A673 (cell line): ENCODE measurements at regions not wholly inside any gene's neighbourhood (a gene's known extent, or its start where the extent isn't known, plus 50 kb on each side); places are given as distances from the start of the nearest gene placed in this dataset.
"Not testable (repeated sequence)": the region's sequence is repeated elsewhere in the genome, so short reads cannot be mapped to it uniquely, and the experiment has no call there.

Experiments used
- BruUV-seq: library from RNA; stranded (reverse); fragments of 400-500 nt; replicated peaks from 2 replicates; lab custom pipeline; 2021; lab: Mats Ljungman, UMichigan
- CTCF ChIA-PET: fragments of 300-600 bp; sonication (Branson Sonifier 250); formaldehyde crosslinking; loops from one replicate; lab custom pipeline; 2022; ENCODE audit warnings: antibody characterized with exemption; lab: Charles Lee
- POLR2A ChIA-PET: fragments of 300-600 bp; sonication (Branson Sonifier 250); formaldehyde crosslinking; loops from one replicate; lab custom pipeline; 2022; ENCODE audit warnings: antibody characterized with exemption; ENCODE audit not compliant: low non-redundant PET; lab: Charles Lee
- DNase-seq: peaks from one replicate; pipeline ENCODE4 v3.0.0-alpha.2; 2015; ENCODE audit warnings: low spot score
- H3K27ac ChIP-seq: fragments of 200-600 bp; sonication (generic); 2 replicates; pipeline ENCODE4 v1.5.1; 2016; ENCODE audit warnings: mixed run types, low read depth, mild to moderate bottlenecking, mixed read lengths, antibody characterized with exemption, low read length; ENCODE audit not compliant: poor library complexity, severe bottlenecking
- H3K27me3 ChIP-seq: fragments of 200-600 bp; sonication (generic); replicated peaks from 2 replicates; pipeline ENCODE4 v1.6.1; 2017; ENCODE audit warnings: mixed run types, low read depth, mild to moderate bottlenecking, mixed read lengths, antibody characterized with exemption, low read length; ENCODE audit not compliant: insufficient read depth, poor library complexity
- H3K36me3 ChIP-seq: fragments of 200-600 bp; sonication (generic); 2 replicates; pipeline ENCODE4 v1.6.1; 2016; ENCODE audit warnings: mixed run types, mild to moderate bottlenecking, mixed read lengths, antibody characterized with exemption, low read length; ENCODE audit not compliant: insufficient read depth, poor library complexity, severe bottlenecking
- H3K4me1 ChIP-seq: fragments of 200-600 bp; sonication (generic); 2 replicates; pipeline ENCODE4 v1.6.1; 2017; ENCODE audit warnings: mixed run types, mild to moderate bottlenecking, mixed read lengths, antibody characterized with exemption, low read length; ENCODE audit not compliant: insufficient read depth, poor library complexity, severe bottlenecking
- H3K4me3 ChIP-seq: fragments of 200-600 bp; sonication (generic); 2 replicates; pipeline ENCODE4 v1.5.1; 2016; ENCODE audit warnings: low read depth, mixed run types, mild to moderate bottlenecking, mixed read lengths, low read length; ENCODE audit not compliant: poor library complexity, severe bottlenecking
- H3K9me3 ChIP-seq: fragments of 200-600 bp; sonication (generic); 2 replicates; pipeline ENCODE4 v1.6.1; 2016; ENCODE audit warnings: mixed run types, low read depth, mild to moderate bottlenecking, mixed read lengths, antibody characterized with exemption, low read length; ENCODE audit not compliant: poor library complexity, severe bottlenecking
- EZH2 ChIP-seq: fragments of 200-600 bp; sonication (generic); IDR thresholded peaks from 2 replicates; pipeline ENCODE4 v1.6.1; 2017; ENCODE audit warnings: borderline replicate concordance, low read depth, mild to moderate bottlenecking, mixed read lengths, antibody characterized with exemption, low read length; ENCODE audit not compliant: poor library complexity, severe bottlenecking
- intact Hi-C: fragments of 100-400 bp; cut with micrococcal nuclease; formaldehyde crosslinking; loops from one replicate; pipeline ENCODE4 v1.10.0; 2022; ENCODE audit not compliant: unreplicated experiment
- TF ChIP-seq, protein P1 (sequence below): fragments of 300-800, 200-600 bp; sonication (generic); conservative IDR thresholded peaks from 2 replicates; pipeline ENCODE4 v1.5.1; 2017; ENCODE audit warnings: low read depth, mild to moderate bottlenecking, antibody characterized with exemption, low read length, moderate library complexity, mixed read lengths

DNA sequence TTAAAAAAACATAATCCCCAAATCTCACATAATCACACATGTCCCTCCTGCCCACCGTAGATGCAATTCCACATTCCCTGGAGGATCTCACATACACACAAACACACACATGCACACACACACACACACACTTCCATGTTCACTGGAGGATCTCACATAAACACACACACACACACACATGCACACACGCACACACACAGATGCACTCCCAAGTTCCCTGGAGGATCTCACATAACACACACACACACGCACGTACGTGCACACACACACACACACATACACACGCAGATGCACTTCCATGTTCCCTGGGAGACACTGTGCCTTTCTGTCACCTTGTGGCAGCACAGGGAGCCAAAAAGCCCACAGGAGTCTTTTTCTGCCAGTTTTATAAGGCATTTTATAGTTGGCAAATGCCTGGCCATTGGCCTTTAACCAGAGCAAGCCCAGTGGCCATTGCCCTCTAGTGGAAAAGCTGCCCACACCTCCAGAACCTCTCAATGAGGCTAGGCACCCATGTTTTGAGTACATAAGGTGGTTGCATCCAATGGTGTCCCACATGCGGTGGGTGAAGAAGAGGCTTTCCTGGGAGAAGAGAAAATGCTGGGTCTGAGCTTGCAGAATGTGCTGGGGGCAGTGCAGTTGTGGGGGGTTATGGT lies 115.4 kb upstream of the ACBD5 start:
- intact Hi-C loops: no loop called here
- H3K27ac ChIP-seq: no peak overlapping the region
- no peak overlapping the region for H3K4me3 ChIP-seq
- TF ChIP-seq, protein P1, sequence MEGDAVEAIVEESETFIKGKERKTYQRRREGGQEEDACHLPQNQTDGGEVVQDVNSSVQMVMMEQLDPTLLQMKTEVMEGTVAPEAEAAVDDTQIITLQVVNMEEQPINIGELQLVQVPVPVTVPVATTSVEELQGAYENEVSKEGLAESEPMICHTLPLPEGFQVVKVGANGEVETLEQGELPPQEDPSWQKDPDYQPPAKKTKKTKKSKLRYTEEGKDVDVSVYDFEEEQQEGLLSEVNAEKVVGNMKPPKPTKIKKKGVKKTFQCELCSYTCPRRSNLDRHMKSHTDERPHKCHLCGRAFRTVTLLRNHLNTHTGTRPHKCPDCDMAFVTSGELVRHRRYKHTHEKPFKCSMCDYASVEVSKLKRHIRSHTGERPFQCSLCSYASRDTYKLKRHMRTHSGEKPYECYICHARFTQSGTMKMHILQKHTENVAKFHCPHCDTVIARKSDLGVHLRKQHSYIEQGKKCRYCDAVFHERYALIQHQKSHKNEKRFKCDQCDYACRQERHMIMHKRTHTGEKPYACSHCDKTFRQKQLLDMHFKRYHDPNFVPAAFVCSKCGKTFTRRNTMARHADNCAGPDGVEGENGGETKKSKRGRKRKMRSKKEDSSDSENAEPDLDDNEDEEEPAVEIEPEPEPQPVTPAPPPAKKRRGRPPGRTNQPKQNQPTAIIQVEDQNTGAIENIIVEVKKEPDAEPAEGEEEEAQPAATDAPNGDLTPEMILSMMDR: 0 out of 2 replicates have a peak, but pooled peaks have one; percentile 11
- TF ChIP-seq EZH2: no peak
- H3K4me1 ChIP-seq: no peaks in the 10 kb centered on the region
- ChIA-PET POLR2A (no interaction called here), CTCF (no interaction called here)
- H3K36me3 ChIP-seq: no peaks in the 10 kb centered on the region
- BruUV-seq: no TSS peak
- no peaks in the 10 kb centered on the region for H3K9me3 ChIP-seq
- no peak for DNase-seq
- H3K27me3 ChIP-seq: no peaks in the 10 kb centered on the region

DNA sequence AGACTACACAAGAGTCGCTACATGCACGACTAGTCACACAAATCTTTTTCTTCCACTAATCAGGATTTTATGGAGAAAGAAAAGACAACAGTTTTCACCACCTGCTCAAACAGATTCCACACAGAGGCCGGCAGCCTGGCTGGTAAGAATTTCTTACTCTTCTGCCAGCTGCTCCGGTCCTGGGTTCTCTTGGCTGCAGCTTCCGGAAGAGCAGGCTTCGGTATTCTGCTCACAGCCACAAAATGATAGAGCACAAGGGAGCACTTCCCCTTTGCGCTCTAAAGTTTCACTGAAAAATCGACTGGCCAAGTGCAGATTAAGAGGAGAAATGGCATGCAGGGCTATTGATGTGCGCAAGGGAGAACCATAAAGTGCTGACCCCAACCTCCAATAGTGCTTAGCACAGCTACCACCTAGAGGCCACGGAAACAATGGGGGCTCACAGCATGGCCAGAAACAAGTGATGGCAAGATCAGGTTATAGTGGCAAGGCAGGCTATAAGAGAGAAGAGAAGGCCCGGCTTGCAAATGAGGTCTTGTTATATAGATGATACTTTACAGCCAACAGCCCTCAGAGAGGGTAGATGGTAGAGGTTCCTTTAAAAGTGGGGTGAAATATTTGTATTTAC lies 114.2 kb upstream of the ACBD5 start:
- CTCF ChIA-PET, intact Hi-C loops, POLR2A ChIA-PET, DNase-seq, BruUV-seq, H3K27ac ChIP-seq, H3K36me3 ChIP-seq, H3K4me1 ChIP-seq, H3K4me3 ChIP-seq, H3K27me3 ChIP-seq, H3K9me3 ChIP-seq: not testable (repeated sequence)

DNA sequence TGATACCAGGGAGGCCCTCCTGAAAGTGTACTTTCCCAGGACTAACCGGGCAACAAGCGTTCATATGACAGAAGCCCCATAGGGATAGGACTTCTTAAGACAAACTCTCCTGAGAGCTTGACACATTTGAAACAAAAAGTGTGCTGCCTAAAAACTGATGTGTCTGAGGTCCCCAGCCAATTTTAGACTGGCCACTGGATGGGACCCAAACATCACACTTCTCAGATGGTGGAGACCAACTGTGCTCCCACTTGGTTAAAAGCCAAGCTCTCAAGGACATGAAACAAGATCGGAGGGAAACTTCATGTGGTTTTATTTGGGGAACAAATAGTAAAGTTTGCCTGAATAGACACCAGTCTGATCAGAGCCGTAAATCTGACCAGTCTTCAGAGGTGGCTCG lies 113.5 kb upstream of the ACBD5 start:
- DNase-seq, intact Hi-C loops, H3K27me3 ChIP-seq, H3K27ac ChIP-seq, H3K9me3 ChIP-seq, H3K4me1 ChIP-seq, POLR2A ChIA-PET, H3K4me3 ChIP-seq, BruUV-seq, H3K36me3 ChIP-seq: not testable (repeated sequence)
- CTCF ChIA-PET: interaction anchor here (0.6 kb wide), 1 partner anchor 1478 kb away, joined by 3 read pairs; no protein-coding TSS in a partner anchor

DNA sequence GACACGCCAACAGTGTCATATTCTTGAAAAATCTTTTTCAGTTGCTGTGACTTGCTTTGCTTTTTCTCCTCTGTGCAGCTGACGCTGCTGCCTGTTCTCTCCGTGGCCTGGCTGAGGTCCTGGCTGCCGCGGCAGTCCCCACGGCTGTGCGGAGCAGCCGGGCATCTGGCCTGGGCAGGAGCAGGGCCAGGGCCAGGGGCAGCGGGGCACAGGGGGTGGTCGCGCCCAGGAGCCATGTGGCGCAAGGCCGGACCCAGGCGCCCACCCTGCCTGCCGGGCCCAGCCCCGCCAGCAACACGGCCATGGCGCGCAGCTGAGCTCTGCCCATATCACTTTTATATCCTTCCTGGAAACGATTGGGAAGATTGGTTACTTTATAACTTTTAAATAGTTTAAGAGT lies 109.4 kb upstream of the ACBD5 start:
- TF ChIP-seq, protein P1: no peak
- TF ChIP-seq EZH2: no peak
- no peaks in the 10 kb centered on the region for H3K36me3 ChIP-seq
- no peaks in the 10 kb centered on the region for H3K4me1 ChIP-seq
- intact Hi-C loops: no loop called here
- no peak overlapping the region for H3K27ac ChIP-seq
- ChIA-PET POLR2A (no interaction called here), CTCF (no interaction called here)
- H3K4me3 ChIP-seq: no peak overlapping the region
- no peak for DNase-seq
- no peaks in the 10 kb centered on the region for H3K9me3 ChIP-seq
- H3K27me3 ChIP-seq: no peaks in the 10 kb centered on the region
- BruUV-seq: no TSS peak

DNA sequence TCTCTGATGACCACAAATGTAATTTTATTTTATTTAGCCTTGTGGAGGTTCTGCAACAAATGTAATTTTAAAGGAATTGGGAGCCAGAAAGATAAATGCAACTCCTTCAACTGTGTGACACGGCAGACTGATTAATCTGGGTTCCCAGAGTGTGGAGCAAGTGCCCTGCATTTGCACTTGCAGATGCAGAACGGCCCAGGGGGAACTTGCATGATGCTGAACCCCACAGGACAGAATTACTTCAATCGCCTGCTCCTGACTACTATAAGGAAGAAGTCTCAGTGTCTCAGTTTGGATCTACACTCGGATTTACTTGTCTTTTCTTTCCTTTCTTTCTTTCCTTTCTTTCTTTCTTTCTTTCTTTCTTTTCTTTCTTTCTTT lies 107.2 kb upstream of the ACBD5 start:
- POLR2A ChIA-PET, DNase-seq, H3K4me1 ChIP-seq, H3K27ac ChIP-seq, CTCF ChIA-PET, H3K4me3 ChIP-seq, BruUV-seq, H3K27me3 ChIP-seq, intact Hi-C loops, H3K36me3 ChIP-seq, H3K9me3 ChIP-seq: not testable (repeated sequence)
